ENCODE measurements at regions not wholly inside any gene's neighbourhood (a gene's known extent, or its start where the extent isn't known, plus 50 kb on each side); places are given as distances from the start of the nearest gene placed in this dataset.

GRCh38 chr3:177478170-177478867 is 281.0 kb upstream of the TBL1XR1 start:
- TF ChIP-seq, protein P1, sequence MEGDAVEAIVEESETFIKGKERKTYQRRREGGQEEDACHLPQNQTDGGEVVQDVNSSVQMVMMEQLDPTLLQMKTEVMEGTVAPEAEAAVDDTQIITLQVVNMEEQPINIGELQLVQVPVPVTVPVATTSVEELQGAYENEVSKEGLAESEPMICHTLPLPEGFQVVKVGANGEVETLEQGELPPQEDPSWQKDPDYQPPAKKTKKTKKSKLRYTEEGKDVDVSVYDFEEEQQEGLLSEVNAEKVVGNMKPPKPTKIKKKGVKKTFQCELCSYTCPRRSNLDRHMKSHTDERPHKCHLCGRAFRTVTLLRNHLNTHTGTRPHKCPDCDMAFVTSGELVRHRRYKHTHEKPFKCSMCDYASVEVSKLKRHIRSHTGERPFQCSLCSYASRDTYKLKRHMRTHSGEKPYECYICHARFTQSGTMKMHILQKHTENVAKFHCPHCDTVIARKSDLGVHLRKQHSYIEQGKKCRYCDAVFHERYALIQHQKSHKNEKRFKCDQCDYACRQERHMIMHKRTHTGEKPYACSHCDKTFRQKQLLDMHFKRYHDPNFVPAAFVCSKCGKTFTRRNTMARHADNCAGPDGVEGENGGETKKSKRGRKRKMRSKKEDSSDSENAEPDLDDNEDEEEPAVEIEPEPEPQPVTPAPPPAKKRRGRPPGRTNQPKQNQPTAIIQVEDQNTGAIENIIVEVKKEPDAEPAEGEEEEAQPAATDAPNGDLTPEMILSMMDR (IDR thresholded peaks at IDR 0.05) = no peak
- TF ChIP-seq POLR2A (IDR thresholded peaks at IDR 0.05) = no peak

Measured in heart left ventricle (tissue), 13 donors.